Fibroblast of lung (primary cell): ENCODE measurements at regions not wholly inside any gene's neighbourhood (a gene's known extent, or its start where the extent isn't known, plus 50 kb on each side); places are given as distances from the start of the nearest gene placed in this dataset.

Experiments
- DNase-seq, 2 donors: peaks; one replicate each; pipeline versions ENCODE4 v3.0.0 to v3.0.0-alpha.2; 2010; ENCODE audit warnings: low read depth in 2 of 2
- H2AFZ ChIP-seq: 2 replicates; pipeline ENCODE4 v1.5.1; 2012; ENCODE audit warnings: low read length, control low read depth, inconsistent platforms
- H3K27ac ChIP-seq: 2 replicates; pipeline ENCODE4 v1.5.1; 2011; ENCODE audit warnings: low read length, control low read depth; ENCODE audit not compliant: insufficient read depth
- H3K27me3 ChIP-seq: 2 replicates; pipeline ENCODE4 v1.5.1; 2011; ENCODE audit warnings: mild to moderate bottlenecking, low read length; ENCODE audit not compliant: control insufficient read depth, insufficient read depth
- H3K36me3 ChIP-seq: 2 replicates; pipeline ENCODE4 v1.5.1; 2011; ENCODE audit warnings: low read length; ENCODE audit not compliant: control insufficient read depth, insufficient read depth
- H3K4me1 ChIP-seq: 2 replicates; pipeline ENCODE4 v1.5.1; 2011; ENCODE audit warnings: low read length; ENCODE audit not compliant: control insufficient read depth, insufficient read depth; ENCODE audit errors: extremely low read depth
- H3K4me2 ChIP-seq: 2 replicates; pipeline ENCODE4 v1.5.1; 2011; ENCODE audit warnings: low read length, control low read depth; ENCODE audit not compliant: insufficient read depth; ENCODE audit errors: extremely low read depth
- H3K4me3 ChIP-seq, 4 experiments: fragments of 200-600 bp in 1 of 4; sonication (generic) in 1 of 4; replicated peaks in 1 of 4; 2 replicates each; pipeline ENCODE4 v1.5.1; 2011 to 2016; ENCODE audit warnings: low read length in 4 of 4, low read depth in 3 of 4, mild to moderate bottlenecking in 3 of 4, control low read depth in 2 of 4, inconsistent platforms in 1 of 4, mixed read lengths in 1 of 4; ENCODE audit not compliant: insufficient read depth in 1 of 4; ENCODE audit errors: control extremely low read depth in 1 of 4
- H3K79me2 ChIP-seq: 2 replicates; pipeline ENCODE4 v1.5.1; 2012; ENCODE audit warnings: mild to moderate bottlenecking, low read length, inconsistent platforms; ENCODE audit not compliant: control insufficient read depth, insufficient read depth
- H3K9ac ChIP-seq: 2 replicates; pipeline ENCODE4 v1.5.1; 2011; ENCODE audit warnings: mild to moderate bottlenecking, low read length, control low read depth; ENCODE audit not compliant: insufficient read depth
- H3K9me3 ChIP-seq: 2 replicates; pipeline ENCODE4 v1.5.1; 2012; ENCODE audit warnings: low read depth, low read length; ENCODE audit not compliant: control insufficient read depth, insufficient read depth
- H4K20me1 ChIP-seq: 2 replicates; pipeline ENCODE4 v1.5.1; 2011; ENCODE audit warnings: low read length; ENCODE audit not compliant: control insufficient read depth, insufficient read depth; ENCODE audit errors: extremely low read depth
- CTCF ChIP-seq, 2 donors: IDR thresholded peaks in 1 of 2; conservative IDR thresholded peaks in 1 of 2; 1 replicate in 1 of 2; 2 replicates in 1 of 2; pipeline ENCODE4 v1.5.1; 2011 to 2012; ENCODE audit warnings: low read length in 2 of 2, control low read depth in 1 of 2, inconsistent platforms in 1 of 2, low read depth in 1 of 2, mild to moderate bottlenecking in 1 of 2
- EZH2 ChIP-seq: IDR thresholded peaks from 2 replicates; pipeline ENCODE4 v1.5.1; 2012; ENCODE audit warnings: low read length, control low read depth, mild to moderate bottlenecking; ENCODE audit errors: missing control alignments

GRCh38 chr2:60136913-60137312 is 416.5 kb downstream of the BCL11A start:
- H2AFZ ChIP-seq, result no peak overlapping the region
- DNase-seq, result no peak
- H4K20me1 ChIP-seq, result no peaks in the 10 kb centered on the region
- no peaks in the 10 kb centered on the region for H3K36me3 ChIP-seq
- no peaks in the 10 kb centered on the region for H3K4me1 ChIP-seq
- H3K27ac ChIP-seq, result no peak overlapping the region
- no peak overlapping the region for H3K4me3 ChIP-seq
- no peak overlapping the region for H3K4me2 ChIP-seq
- H3K9me3 ChIP-seq, result no peaks in the 10 kb centered on the region
- TF ChIP-seq EZH2, result no peak
- TF ChIP-seq CTCF (conservative IDR thresholded peaks at IDR 0.05 in 1 of 2, IDR thresholded peaks at IDR 0.05 in 1 of 2; ENCODE audit: low read depth in 1 of 2, low read length in 2 of 2), result no peak
- H3K79me2 ChIP-seq, result no peaks in the 10 kb centered on the region
- H3K27me3 ChIP-seq, result no peaks in the 10 kb centered on the region
- H3K9ac ChIP-seq, result no peak overlapping the region

DNA sequence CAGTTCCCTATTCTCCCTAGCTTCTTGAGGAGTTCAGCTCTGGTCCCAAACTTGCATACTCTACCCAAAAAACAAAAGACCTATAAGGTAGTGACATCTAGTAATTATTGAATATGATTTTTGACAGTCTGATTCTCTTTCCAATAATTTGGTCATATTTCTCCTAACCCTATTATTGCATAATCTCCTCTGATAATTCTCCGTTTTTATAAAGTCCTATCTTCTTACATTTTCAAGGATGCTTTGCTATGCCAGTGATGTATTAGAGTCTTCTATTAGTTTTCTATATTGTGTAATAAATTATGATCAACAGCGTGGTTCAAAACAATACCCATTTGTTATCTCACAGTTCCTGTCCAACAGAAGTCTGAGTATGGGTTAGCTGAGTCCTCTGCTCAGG is 426.3 kb downstream of the BCL11A start:
- H3K4me2 ChIP-seq, result no peak overlapping the region
- no peak for DNase-seq
- TF ChIP-seq EZH2 (no peak), CTCF (conservative IDR thresholded peaks at IDR 0.05 in 1 of 2, IDR thresholded peaks at IDR 0.05 in 1 of 2; ENCODE audit: low read depth in 1 of 2, low read length in 2 of 2) (no peak)

DNA sequence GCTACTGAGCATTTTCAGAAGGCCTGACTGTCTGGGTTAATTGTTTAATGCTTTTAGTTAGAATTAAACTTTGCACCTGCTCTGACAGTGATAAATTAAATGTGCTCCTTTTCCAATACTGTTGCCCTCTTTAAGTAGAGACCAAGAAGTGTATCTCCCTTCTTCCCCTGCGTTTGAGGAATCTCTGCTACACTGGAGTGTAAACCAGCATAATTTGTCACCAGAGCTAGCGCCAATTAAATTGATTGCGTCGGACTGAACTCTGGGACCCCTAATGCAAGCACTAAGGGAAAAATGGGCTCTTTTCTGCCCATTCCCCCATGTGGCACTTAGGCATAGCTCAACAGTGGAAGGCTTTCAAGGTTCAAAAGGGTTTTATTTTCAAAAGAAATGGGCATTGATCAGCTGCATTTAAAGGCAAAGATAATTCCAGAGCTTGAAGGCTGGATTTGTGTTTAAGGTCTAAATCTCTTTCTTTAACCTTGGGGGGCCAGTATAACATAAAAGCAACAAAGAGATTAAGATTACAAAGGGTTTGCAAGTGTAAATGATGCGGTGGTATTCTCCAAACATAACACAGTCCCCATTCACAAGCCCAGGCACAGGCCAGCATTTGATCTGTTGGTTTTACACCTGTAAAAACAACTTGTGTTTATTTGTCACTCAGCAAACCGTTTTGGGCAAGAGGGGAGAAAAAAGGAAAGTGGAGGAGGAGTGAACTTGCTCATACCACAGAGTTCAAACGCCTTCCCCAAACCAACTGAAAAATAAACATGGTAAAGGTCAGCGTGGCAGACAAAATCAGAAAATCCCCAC is 427.6 kb downstream of the BCL11A start:
- Histone ChIP-seq H3K9me3 (no peaks in the 10 kb centered on the region), H3K36me3 (no peaks in the 10 kb centered on the region), H4K20me1 (no peaks in the 10 kb centered on the region), H3K4me3 (no peak overlapping the region), H2AFZ (no peak overlapping the region), H3K9ac (no peak overlapping the region), H3K4me2 (no peak overlapping the region), H3K4me1 (no peaks in the 10 kb centered on the region), H3K27ac (no peak overlapping the region), H3K27me3 (no peaks in the 10 kb centered on the region), H3K79me2 (no peaks in the 10 kb centered on the region)
- TF ChIP-seq CTCF (conservative IDR thresholded peaks at IDR 0.05 in 1 of 2, IDR thresholded peaks at IDR 0.05 in 1 of 2; ENCODE audit: low read depth in 1 of 2, low read length in 2 of 2) (no peak), EZH2 (no peak)
- no peak for DNase-seq

More for the DNA sequence above, 426.3 kb downstream of the BCL11A start:
- H3K79me2 ChIP-seq, result no peaks in the 10 kb centered on the region
- H2AFZ ChIP-seq, result no peak overlapping the region
- H4K20me1 ChIP-seq, result no peaks in the 10 kb centered on the region
- H3K27me3 ChIP-seq, result no peaks in the 10 kb centered on the region
- no peaks in the 10 kb centered on the region for H3K4me1 ChIP-seq
- H3K4me3 ChIP-seq, result no peak overlapping the region
- H3K36me3 ChIP-seq, result no peaks in the 10 kb centered on the region
- no peak overlapping the region for H3K9ac ChIP-seq
- H3K27ac ChIP-seq, result no peak overlapping the region
- H3K9me3 ChIP-seq, result no peaks in the 10 kb centered on the region
